HepG2 (cell line): ENCODE measurements at regions not wholly inside any gene's neighbourhood (a gene's known extent, or its start where the extent isn't known, plus 50 kb on each side); places are given as distances from the start of the nearest gene placed in this dataset.

ENCODE experiments used
- ATAC-seq: fragments of 200-7000 bp; cut with Tn5 transposase; 3 replicates; pipeline ENCODE4 v1.9.1; 2020; ENCODE audit warnings: mild to moderate bottlenecking, moderate library complexity
- BruUV-seq: library from RNA; stranded (reverse); fragments of 400-500 nt; replicated peaks from 2 replicates; lab custom pipeline; 2021; lab: Mats Ljungman, UMichigan
- CTCF ChIA-PET: fragments of 300-600 bp; formaldehyde crosslinking; extraction: SDS; loops from one replicate; lab custom pipeline; 2021; ENCODE audit warnings: low total read pairs, inconsistent platforms, low intra/inter-chr PET ratio; lab: Yijun Ruan, JAX
- POLR2A ChIA-PET: fragments of 350-600 bp; sonication (Branson Sonifier 250); formaldehyde crosslinking; loops from one replicate; lab custom pipeline; 2020; ENCODE audit warnings: antibody characterized with exemption, inconsistent platforms; lab: Yijun Ruan, JAX
- DNase-seq: peaks from one replicate; pipeline ENCODE4 v3.0.0-alpha.2; 2015; ENCODE audit warnings: low spot score
- FAIRE-seq: peaks from 3 replicates; lab custom pipeline; 2011; peaks lifted over from hg19 to GRCh38; lab: Jason Lieb, UNC
- H2AFZ ChIP-seq: one replicate; pipeline ENCODE4 v1.6.1; 2011; ENCODE audit warnings: low read length, inconsistent platforms
- H3K27ac ChIP-seq: fragments of 300-600 bp; 3 replicates; pipeline ENCODE4 v1.8.0; 2011; ENCODE audit warnings: mixed run types, mild to moderate bottlenecking, mixed read lengths, low read length, inconsistent platforms; ENCODE audit not compliant: insufficient read depth; ENCODE audit errors: extremely low read length
- H3K27me3 ChIP-seq, 2 experiments: fragments of 200-600 bp in 1 of 2; 2 replicates in 1 of 2; 3 replicates in 1 of 2; pipeline versions ENCODE4 v1.6.0 to v1.8.0; 2011; ENCODE audit warnings: low read length in 2 of 2, mild to moderate bottlenecking in 2 of 2, moderate library complexity in 2 of 2, inconsistent platforms in 1 of 2; ENCODE audit not compliant: insufficient read depth in 2 of 2, control insufficient read depth in 1 of 2
- H3K36me3 ChIP-seq, 2 experiments: fragments of 200-600 bp in 1 of 2; replicated peaks in 1 of 2; 2 replicates in 1 of 2; 3 replicates in 1 of 2; pipeline versions ENCODE4 v1.5.1 to v1.8.0; 2011; ENCODE audit warnings: low read length in 2 of 2, inconsistent platforms in 1 of 2; ENCODE audit not compliant: insufficient read depth in 2 of 2, control insufficient read depth in 1 of 2
- H3K4me1 ChIP-seq: 2 replicates; pipeline ENCODE4 v1.5.1; 2012; ENCODE audit warnings: low read length, inconsistent platforms; ENCODE audit not compliant: insufficient read depth
- H3K4me2 ChIP-seq: 2 replicates; pipeline ENCODE4 v1.6.0; 2011; ENCODE audit warnings: low read depth, low read length, inconsistent platforms
- H3K4me3 ChIP-seq, 3 experiments: fragments of 200-600 bp in 1 of 3; sonication (generic), shearing (Covaris generic) in 1 of 3; replicated peaks in 1 of 3; 2 replicates each; pipeline ENCODE4 v1.5.1; 2011 to 2016; ENCODE audit warnings: low read length in 3 of 3, inconsistent platforms in 2 of 3, low read depth in 2 of 3, mild to moderate bottlenecking in 2 of 3, control low read depth in 1 of 3, mixed read lengths in 1 of 3; ENCODE audit not compliant: insufficient read depth in 1 of 3
- H3K79me2 ChIP-seq: one replicate; pipeline ENCODE4 v1.6.1; 2011; ENCODE audit warnings: low read length, inconsistent platforms; ENCODE audit not compliant: insufficient read depth
- H3K9ac ChIP-seq: 2 replicates; pipeline ENCODE4 v1.6.0; 2011; ENCODE audit warnings: mild to moderate bottlenecking, low read depth, low read length, inconsistent platforms; ENCODE audit not compliant: insufficient read depth
- H3K9me3 ChIP-seq: 2 replicates; pipeline ENCODE4 v1.5.1; 2012; ENCODE audit warnings: mild to moderate bottlenecking, low read length
- H4K20me1 ChIP-seq: 2 replicates; pipeline ENCODE4 v1.6.0; 2011; ENCODE audit warnings: inconsistent platforms, mild to moderate bottlenecking, low read length, moderate library complexity; ENCODE audit not compliant: insufficient read depth
- ATF5 ChIP-seq: sonication (generic); formaldehyde crosslinking; IDR thresholded peaks from 2 replicates; pipeline ENCODE4 v1.4.0; 2020; ENCODE audit warnings: mild to moderate bottlenecking, low read depth, missing genetic modification reagents
- CAMTA2 ChIP-seq: sonication (generic); formaldehyde crosslinking; IDR thresholded peaks from 2 replicates; pipeline ENCODE4 v1.4.0; 2020; ENCODE audit warnings: mild to moderate bottlenecking, missing genetic modification reagents, borderline replicate concordance
- GLI4 ChIP-seq: sonication (generic); formaldehyde crosslinking; IDR thresholded peaks from 2 replicates; pipeline ENCODE4 v1.5.1; 2020; ENCODE audit warnings: missing genetic modification reagents, mild to moderate bottlenecking, moderate library complexity, borderline replicate concordance
- MAZ ChIP-seq, 2 experiments: sonication (generic) in 1 of 2; formaldehyde crosslinking in 1 of 2; IDR thresholded peaks; 2 replicates each; pipeline versions ENCODE4 v1.5.0 to v1.6.1; 2012 to 2020; ENCODE audit warnings: low read depth in 2 of 2, mild to moderate bottlenecking in 2 of 2, borderline replicate concordance in 1 of 2, improper control_type of control experiment in 1 of 2, low read length in 1 of 2, missing genetic modification reagents in 1 of 2, moderate library complexity in 1 of 2
- NCOA5 ChIP-seq: sonication (generic); formaldehyde crosslinking; IDR thresholded peaks from 2 replicates; pipeline ENCODE4 v1.4.0; 2020; ENCODE audit warnings: missing genetic modification reagents
- NR1H2 ChIP-seq: sonication (generic); formaldehyde crosslinking; IDR thresholded peaks from 2 replicates; pipeline ENCODE4 v1.8.1; 2022; ENCODE audit warnings: low read depth, missing genetic modification reagents, borderline replicate concordance
- RFX1 ChIP-seq: fragments of 450-650 bp; IDR thresholded peaks from 2 replicates; pipeline ENCODE4 v1.6.1; 2017
- SIN3B ChIP-seq: fragments of 150-350 bp; IDR thresholded peaks from 2 replicates; pipeline ENCODE4 v1.6.1; 2014; ENCODE audit warnings: low read length
- SOX6 ChIP-seq, 2 experiments: fragments of 450-650 bp in 1 of 2; sonication (generic) in 1 of 2; formaldehyde crosslinking in 1 of 2; IDR thresholded peaks; 2 replicates each; pipeline versions ENCODE4 v1.4.0 to v1.6.1; 2017 to 2020; ENCODE audit warnings: antibody characterized with exemption in 1 of 2, mild to moderate bottlenecking in 1 of 2, missing genetic modification reagents in 1 of 2
- SRSF9 ChIP-seq: fragments of 200-400 bp; formaldehyde crosslinking; IDR thresholded peaks from 2 replicates; pipeline ENCODE4 v1.6.1; 2018; ENCODE audit warnings: borderline replicate concordance, mild to moderate bottlenecking, low read depth, low read length; ENCODE audit not compliant: insufficient read depth, poor library complexity, severe bottlenecking
- YY1 ChIP-seq: IDR thresholded peaks from 2 replicates; pipeline ENCODE4 v1.6.1; 2011; ENCODE audit warnings: low read length, low read depth, moderate library complexity, mild to moderate bottlenecking; ENCODE audit not compliant: insufficient read depth, insufficient replicate concordance
- ZNF224 ChIP-seq: sonication (generic); formaldehyde crosslinking; IDR thresholded peaks from 2 replicates; pipeline ENCODE4 v1.5.0; 2020; ENCODE audit warnings: mild to moderate bottlenecking, missing genetic modification reagents
- ZNF546 ChIP-seq: sonication (generic); formaldehyde crosslinking; conservative IDR thresholded peaks from 2 replicates; pipeline ENCODE4 v1.8.1; 2023; ENCODE audit warnings: mild to moderate bottlenecking, missing genetic modification reagents
- ZNF724P ChIP-seq: sonication (generic); formaldehyde crosslinking; IDR thresholded peaks from 2 replicates; pipeline ENCODE4 v1.8.0; 2022; ENCODE audit warnings: missing genetic modification reagents, borderline replicate concordance
- ZNF761 ChIP-seq: sonication (generic); formaldehyde crosslinking; conservative IDR thresholded peaks from 2 replicates; pipeline ENCODE4 v1.4.0; 2020; ENCODE audit warnings: mild to moderate bottlenecking, missing genetic modification reagents
- ZNF781 ChIP-seq: sonication (generic); formaldehyde crosslinking; IDR thresholded peaks from 2 replicates; pipeline ENCODE4 v1.5.1; 2020; ENCODE audit warnings: borderline replicate concordance, mild to moderate bottlenecking, missing genetic modification reagents; ENCODE audit errors: not compliant biosample characterization
- ZNF800 ChIP-seq: sonication (generic); formaldehyde crosslinking; IDR thresholded peaks from 2 replicates; pipeline ENCODE4 v1.4.0; 2020; ENCODE audit warnings: missing genetic modification reagents
- whole genome bisulfite sequencing: methylation state at CpG from one replicate; pipeline ENCODE4 v1.1.6; 2017; ENCODE audit warnings: low lambda C conversion rate; 5-methylcytosine and 5-hydroxymethylcytosine counted together
- in situ Hi-C: cut with HindIII; loops from 2 replicates; pipeline ENCODE4 v1.10.0; 2017; ENCODE audit warnings: low pct_unique_long_range_greater_than_20kb; ENCODE audit not compliant: extremely low pct_ligation_motif_present
- intact Hi-C: fragments of 100-400 bp; cut with micrococcal nuclease; formaldehyde crosslinking; loops from one replicate; pipeline ENCODE4 v1.10.0; 2022; ENCODE audit not compliant: unreplicated experiment

- H3K4me3 ChIP-seq = no peak overlapping the region
- ChIA-PET POLR2A (no interaction called here), CTCF (no interaction called here)
- WGBS = 6% methylated on average over 3 of the region's 3 CpGs
- H3K36me3 ChIP-seq = no peaks in the 10 kb centered on the region
- H3K9me3 ChIP-seq = no peaks in the 10 kb centered on the region
- 0 out of 2 replicates have a peak, but pooled peaks cover 17% of the 10 kb centered on the region for H3K4me1 ChIP-seq
- H3K79me2 ChIP-seq = no peaks in the 10 kb centered on the region
- BruUV-seq = no TSS peak
- H3K27ac ChIP-seq = no peak overlapping the region
- intact Hi-C loops = no loop called here
- H4K20me1 ChIP-seq = no peaks in the 10 kb centered on the region
- TF ChIP-seq MAZ (IDR thresholded peaks at IDR 0.05; ENCODE audit: borderline replicate concordance, low read depth, low read length) (no peak), MAZ (CRISPR knock-in tag; IDR thresholded peaks at IDR 0.05; ENCODE audit: low read depth) (no peak), SIN3B (no peak), ZNF761 (CRISPR knock-in tag) (no peak), SOX6 (IDR thresholded peaks at IDR 0.05) (no peak), SOX6 (CRISPR knock-in tag; IDR thresholded peaks at IDR 0.05) (no peak), NCOA5 (no peak), SRSF9 (no peak), ZNF224 (no peak), ZNF724P (no peak), ZNF546 (no peak), RFX1 (no peak), ZNF800 (CRISPR knock-in tag) (no peak), ATF5 (CRISPR knock-in tag) (no peak), YY1 (no peak), ZNF781 (no peak), CAMTA2 (no peak), GLI4 (CRISPR knock-in tag) (no peak), NR1H2 (CRISPR knock-in tag) (no peak)
- ATAC-seq (no peak), DNase-seq (no peak), FAIRE-seq (no peak)
- H2AFZ ChIP-seq = no peak overlapping the region
- no peak overlapping the region for H3K4me2 ChIP-seq
- in situ Hi-C loops = no loop called here
- no peak overlapping the region for H3K9ac ChIP-seq
- peaks cover 0 to 3% of the 10 kb centered on the region in 2 experiments; a peak in 1 of 5 replicates for H3K27me3 ChIP-seq
Measured at GRCh38 chr5:67875601-67876000, 340.0 kb upstream of the PIK3R1 start.
